GM19043 (cell line): ENCODE measurements at regions not wholly inside any gene's neighbourhood (a gene's known extent, or its start where the extent isn't known, plus 50 kb on each side); places are given as distances from the start of the nearest gene placed in this dataset.
"Not testable (repeated sequence)": the region's sequence is repeated elsewhere in the genome, so short reads cannot be mapped to it uniquely, and the experiment has no call there.

Experiments
- ATAC-seq: cut with Tn5 transposase; IDR thresholded peaks from one replicate; pipeline ENCODE4 v1.9.1; 2021; ENCODE audit warnings: low read depth; ENCODE audit not compliant: unreplicated experiment

DNA sequence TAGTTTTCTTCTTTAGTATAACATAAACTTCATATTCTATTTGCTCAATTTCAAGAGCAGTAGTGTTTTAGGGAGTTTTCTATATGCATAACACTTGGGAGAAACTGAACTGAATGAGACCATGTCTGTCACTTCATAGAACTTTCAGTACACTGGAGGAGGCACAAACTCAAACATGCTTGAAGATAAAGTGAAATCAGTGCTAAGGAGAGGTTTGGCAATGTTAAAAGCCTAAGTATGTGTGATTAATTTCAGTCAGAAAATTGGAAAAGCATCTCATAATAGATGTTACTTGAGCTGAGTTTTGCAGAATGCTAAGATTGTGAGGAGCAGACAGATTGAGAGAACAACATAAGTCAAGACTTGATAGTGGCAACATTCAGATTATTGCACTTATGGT is 411.2 kb upstream of the HS3ST1 start:
- no peak for ATAC-seq

DNA sequence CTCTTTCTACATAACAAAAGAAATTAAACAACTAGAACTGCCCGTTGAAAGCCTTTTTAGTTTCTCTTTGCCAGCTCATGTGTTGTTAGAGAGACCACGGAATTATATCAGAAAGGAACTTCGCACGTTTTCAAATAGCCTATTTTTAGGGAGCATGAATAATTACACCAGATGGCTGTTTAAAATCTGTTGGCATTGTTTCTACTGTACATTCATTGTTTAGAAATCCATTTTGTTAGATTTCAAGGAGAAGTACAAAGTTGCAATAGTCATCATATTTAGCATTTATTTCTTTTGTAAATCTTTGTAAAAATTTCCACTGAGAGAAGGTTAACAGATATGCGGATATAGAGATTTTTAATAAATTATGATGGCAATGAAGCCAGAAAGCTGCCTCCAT is 403.0 kb upstream of the HS3ST1 start:
- ATAC-seq, result no peak

DNA sequence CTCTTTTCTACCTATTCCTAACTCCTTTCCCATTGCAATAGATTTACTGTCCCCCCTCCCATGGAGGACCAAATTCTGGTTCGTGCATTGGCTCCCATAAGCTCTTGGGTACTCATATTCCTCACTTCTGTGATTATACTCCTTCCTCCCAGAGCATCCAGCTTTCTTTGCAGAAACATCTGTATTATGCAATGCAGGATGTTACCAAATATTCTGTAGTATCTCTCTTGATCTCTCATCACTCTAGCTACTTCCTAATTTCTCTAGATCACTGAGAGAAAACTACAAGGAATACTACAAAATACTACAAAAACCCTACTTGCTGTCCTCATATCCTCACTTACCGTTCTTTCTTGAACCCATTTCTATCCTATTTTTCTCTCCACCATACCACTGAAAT is 395.9 kb upstream of the HS3ST1 start:
- no peak for ATAC-seq

DNA sequence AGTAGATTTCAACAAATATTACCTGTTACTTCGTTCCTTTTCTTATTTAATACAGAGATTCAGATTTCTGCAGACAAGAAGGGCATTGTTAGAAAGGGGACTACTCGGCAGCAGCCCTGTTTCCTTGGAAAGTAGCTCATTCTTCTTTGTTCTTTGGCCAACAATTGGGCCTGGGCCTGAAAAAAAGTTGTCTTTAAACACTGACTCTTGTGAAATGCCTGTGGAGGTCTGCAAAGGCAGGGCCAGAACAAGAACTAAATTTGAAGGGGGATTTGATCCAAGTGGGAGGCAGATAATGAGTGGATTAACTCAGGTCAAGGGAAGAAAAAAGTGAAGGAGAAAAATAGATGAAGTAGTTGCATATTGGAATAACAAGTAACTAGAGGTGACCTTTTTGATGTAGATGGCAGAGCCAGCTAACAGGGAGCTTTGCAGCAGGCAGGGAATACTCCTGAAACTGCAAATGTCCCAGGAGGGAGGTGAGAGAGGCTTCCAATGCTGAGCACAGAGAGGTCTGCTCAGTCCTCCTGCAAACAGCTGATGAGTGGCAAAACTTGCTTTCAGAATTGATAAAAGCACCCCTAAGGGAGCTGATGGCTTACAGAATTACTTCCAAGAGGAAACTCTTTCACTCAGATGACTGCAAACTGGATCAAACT is 393.2 kb upstream of the HS3ST1 start:
- no peak for ATAC-seq

DNA sequence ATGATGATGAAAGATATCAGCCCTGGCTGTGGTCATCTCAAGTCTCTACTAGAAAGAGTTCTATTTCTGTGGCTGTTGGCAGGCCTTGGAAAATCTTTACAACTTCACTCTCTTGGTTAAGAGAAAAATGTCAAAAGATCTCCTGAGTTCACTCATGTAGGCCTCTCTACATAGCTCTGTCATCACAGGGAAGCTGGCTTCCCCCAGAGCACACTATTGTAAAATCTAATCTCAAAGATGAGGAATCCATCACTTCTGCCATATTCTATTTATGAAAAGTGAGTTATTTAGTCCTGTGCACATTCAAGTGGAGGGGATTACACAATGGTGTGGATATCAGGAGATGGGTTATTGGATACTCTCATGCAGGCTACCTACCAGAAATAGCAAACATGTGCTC is 388.4 kb upstream of the HS3ST1 start:
- no peak for ATAC-seq

DNA sequence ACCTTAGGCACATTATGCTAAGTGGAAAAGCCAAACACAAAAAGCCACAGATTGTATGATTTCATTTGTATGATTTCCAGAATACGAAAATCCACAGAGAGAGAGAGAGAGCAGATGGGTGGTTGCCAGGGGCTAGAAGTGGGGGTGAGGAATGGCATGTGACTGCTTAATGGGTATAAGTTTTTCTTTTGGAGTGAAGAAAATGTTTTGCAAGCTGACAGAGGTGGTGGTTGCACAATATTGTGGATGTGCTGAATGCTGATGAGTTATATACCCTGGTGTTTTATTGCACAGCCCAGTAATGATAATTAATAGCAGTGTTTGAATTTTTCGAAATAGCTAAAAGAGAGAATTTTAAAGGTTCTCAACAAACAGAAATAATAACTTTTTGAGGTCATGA is 386.1 kb upstream of the HS3ST1 start:
- ATAC-seq, result no peak

DNA sequence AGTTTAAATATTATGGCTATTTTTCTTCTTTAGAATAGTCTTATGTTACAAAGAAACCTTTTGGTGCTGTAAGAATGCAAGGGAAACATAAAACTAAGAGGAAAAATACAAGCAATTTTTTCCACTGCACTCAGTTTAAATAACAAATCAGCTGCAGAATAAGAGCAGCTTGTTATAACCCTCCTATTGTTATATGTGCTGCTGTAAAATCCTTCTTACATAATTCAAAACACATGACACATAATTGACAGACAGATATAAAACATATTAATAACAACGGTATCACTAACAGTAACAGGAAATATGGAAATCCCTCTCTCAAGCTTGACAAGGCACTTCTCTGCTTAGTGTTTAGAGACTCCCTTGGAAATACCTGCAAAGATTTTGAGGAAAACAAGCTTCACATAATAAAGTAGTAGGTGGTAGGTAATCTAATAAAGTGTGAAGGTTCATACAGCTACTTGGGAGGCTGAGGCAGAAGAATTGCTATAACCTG is 385.3 kb upstream of the HS3ST1 start:
- no peak for ATAC-seq

DNA sequence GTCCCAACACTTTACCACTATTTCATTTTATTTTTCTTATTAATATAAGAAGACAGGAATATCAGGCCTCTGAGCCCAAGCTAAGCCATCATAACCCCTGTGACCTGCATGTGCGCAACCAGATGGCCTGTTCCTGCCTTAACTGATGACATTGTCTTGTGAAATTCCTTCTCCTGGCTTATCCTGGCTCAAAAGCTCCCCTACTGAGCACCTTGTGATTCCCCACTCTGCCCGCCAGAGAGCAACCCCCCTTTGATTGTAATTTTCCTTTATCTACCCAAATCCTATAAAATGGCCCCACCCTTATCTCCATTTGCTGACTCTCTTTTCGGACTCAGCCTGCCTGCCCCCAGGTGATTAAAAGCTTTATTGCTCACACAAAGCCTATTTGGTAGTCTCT is 382.8 kb upstream of the HS3ST1 start:
- ATAC-seq, result not testable (repeated sequence)

DNA sequence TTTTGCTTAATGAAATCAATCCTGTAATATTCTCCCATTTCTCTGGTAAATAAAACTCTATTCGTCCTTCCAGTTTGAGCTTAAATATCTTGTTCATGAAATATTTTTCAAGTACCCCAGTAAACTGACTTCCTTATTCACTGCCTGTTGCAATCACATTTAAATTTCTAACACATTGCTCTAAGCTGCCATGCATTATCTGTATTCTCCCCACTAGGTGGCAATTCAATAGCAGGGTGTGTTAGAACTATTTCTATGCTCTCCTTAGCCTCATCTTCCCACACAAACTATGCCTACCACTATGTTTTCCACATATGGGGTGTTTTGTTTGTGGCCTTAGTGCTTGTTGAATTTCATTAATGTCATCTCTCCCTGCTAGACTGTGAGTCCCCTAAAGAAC is 377.1 kb upstream of the HS3ST1 start:
- ATAC-seq, result no peak

DNA sequence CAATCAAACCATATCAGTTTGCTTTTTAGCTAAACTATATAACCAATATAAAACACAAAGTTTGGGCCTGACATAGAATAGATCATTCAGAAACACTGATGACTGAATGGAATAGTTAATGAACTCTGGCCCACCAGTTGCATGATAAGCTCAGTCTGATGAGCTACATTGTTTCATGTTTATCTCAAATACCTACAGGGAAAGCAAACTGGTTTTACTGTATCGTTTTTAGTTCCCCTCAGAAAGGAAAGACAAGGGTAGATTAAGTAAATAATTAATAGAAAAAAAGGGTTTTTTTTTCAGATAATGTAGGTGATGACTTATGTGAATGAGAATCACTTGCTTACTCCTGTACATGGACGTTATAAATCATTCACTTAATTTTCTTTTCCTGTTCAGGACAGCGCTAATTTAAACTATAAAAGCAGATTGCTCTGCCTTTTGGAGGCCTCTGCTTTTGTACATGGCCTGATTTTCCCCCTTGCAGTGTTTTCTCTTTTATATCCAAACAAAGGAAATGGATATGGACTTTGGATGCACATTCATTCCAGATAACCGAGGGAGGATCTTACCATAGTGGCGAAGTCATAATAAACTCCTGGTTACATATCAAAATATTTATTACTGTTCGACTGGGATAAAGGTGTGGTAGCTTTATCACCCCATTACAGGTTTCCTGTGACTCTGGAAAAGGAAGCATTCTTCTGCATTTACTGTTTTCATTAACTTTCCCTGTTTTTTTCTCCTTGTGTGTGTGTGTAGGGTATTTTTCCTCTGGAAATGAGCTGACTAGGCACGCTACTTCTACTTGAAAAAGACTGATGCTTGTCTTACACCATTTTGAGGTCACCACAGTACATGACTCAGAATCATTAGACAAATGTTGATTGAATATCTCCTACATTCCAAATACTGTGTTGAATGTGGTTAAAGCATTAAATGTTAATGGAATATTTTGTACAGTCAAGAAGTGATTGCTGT is 373.1 kb upstream of the HS3ST1 start:
- no peak for ATAC-seq

DNA sequence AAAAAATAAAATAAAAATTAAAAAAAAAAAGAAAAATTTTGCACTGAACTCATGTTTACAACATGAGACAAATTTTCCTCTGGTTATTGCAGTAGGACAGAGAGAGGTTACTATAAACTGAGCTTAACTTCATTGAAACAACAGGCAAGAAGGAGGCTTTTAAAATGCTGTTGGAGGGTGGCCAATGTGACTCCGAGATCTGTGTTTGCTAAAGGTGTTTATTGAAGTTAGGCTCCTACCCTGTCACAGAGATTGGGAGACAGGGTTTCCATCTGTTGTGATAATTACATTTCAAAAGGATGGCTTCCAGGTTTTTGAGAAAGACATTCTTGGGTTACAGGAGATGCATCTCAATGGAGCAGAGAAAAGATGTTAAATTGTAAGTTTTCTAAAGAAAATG is 370.5 kb upstream of the HS3ST1 start:
- no peak for ATAC-seq

DNA sequence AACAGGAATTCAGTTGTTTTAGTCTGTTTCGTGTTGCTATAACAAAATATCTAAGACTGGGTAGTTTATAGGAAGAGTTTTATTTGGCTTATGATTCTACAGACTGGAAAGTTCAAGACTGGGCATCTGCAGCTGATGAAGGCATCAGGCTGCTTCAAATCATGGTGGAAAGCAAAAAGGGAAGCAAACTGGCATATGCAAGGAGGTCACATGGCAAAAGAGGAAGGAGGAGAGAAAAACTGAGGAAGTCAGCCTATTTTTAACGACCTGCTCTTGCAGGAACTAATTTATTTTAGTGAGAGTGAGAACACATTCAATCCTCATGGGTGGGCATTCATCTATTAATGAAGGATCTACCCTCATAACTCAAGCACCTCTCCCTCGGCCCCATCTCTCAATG is 363.1 kb upstream of the HS3ST1 start:
- ATAC-seq, result no peak

DNA sequence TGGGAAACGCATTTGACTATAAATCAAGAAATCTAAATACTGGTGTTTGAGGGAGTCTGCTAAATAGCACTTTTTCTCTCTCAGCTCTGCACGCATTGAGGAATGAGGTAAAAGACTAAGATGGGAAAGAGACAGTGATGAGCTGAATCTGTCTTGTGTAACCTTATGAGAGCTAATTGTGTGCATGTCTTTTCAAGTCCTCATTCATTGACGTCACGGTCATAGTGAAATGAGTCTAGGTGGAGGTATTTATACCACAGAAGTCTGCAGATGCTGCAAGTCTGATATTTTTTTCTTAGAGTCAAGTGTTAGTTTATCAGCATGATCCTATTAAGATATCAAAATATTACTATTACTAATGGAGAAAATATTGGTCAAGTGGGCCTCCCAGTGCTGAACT is 361.5 kb upstream of the HS3ST1 start:
- ATAC-seq, result no peak

DNA sequence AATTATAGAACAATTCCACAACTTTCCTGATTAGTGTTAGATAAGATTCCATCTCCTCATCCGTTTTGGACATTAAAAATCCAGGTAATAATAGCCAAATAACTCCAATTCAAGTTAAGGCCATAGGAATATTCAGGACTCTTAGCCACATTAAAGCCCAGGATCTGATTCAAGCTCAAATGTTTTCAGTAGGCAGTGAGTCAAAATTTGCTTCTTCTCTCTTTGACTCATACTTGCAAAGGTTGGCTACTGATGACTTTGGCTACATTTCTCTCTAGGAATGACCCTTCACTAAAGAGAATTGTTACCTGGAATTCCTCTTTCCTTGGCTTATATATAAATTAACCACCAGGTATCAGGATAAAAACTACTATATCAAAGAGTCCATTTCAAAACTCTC is 354.9 kb upstream of the HS3ST1 start:
- no peak for ATAC-seq

DNA sequence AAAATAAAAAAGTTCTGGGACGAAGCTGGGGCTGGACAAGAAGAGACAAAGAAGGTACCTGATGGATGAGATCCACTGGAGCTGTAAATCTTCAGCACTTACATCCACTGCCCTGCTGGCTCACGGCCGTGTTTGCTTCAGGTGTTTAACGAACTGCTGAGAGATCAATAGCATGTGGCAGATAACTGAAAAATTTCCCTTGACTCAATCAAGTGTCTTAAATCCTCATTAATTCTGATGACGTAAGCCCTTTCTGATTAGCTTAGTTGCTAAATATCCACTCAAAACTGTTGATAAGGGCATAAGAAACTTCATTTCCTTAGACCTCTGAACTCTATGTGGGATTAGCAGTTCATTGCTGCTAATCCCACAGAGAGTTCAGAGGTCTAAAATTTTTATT is 354.2 kb upstream of the HS3ST1 start:
- no peak for ATAC-seq

DNA sequence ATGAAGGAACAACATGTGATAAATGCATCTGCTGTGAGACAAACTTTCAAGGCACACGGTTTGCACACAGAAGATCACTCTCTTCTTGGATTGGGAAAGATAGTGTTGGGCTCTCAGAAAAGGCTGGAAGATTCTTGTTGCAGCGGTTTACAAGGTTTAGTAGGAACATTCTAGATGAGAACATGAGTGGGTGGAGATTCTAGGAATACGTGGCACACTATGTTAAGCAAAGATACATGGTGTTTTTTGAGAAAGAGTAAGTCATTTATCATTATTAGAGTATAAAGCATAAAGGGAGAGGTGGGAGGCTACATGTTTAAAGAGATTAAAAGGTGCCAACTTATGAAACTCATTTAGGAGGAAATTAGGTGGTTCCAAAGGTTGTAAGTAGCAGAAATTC is 348.8 kb upstream of the HS3ST1 start:
- ATAC-seq, result no peak

DNA sequence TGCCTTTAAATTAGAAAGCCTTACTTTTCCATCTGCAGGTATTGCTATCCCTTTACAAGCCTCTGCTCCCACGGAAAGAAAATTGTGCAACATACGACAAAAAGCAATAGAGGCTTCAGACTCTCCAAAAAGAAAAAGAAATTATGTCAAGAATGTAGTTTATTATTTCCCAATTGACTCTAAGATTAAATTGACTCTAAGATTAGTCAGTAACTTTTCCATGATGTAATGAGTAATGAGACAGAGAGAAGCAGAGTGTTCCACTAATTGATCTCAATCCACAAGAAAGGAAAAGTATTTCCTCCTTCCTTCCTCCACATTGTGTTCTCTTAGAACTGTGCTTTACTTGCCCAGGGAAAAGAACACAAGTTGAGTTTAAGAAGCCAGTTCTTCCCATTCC is 345.7 kb upstream of the HS3ST1 start:
- ATAC-seq, result no peak

DNA sequence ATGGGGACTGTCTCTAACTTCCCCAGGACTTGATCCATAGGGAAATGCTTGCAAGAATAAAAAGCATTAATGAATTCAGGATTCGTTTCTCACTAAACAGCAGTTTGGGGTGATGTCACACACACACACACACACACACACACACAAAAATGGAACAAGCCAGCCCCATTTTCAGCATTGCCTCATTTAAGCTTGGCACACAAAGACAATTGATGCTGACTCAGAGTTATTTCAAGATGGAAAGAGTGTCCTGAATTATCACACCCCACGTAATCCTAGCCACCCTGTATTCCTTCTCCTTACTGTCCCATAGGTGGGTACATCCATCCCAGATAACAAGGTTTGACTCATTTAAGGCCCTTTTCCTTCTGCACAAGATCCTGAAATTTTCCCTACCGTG is 345.1 kb upstream of the HS3ST1 start:
- no peak for ATAC-seq

DNA sequence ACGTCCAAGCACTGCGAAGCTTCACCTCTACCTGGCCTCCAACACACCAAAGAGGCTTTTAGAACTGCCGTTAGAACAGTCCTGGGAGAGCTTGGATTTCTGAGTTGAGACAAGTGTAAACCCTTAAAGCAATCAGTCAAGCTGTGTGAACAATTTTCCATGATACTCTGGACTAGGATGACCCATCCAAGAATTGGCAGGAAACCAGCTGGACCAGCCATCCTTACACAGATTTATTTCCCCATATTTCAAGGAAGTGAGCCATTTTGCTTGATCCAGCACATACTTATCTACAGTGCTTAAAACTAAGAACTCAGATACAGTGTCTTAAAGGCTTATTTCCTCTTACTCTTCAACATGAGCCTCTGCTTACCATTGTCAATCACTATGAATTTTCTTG is 340.7 kb upstream of the HS3ST1 start:
- ATAC-seq, result no peak

DNA sequence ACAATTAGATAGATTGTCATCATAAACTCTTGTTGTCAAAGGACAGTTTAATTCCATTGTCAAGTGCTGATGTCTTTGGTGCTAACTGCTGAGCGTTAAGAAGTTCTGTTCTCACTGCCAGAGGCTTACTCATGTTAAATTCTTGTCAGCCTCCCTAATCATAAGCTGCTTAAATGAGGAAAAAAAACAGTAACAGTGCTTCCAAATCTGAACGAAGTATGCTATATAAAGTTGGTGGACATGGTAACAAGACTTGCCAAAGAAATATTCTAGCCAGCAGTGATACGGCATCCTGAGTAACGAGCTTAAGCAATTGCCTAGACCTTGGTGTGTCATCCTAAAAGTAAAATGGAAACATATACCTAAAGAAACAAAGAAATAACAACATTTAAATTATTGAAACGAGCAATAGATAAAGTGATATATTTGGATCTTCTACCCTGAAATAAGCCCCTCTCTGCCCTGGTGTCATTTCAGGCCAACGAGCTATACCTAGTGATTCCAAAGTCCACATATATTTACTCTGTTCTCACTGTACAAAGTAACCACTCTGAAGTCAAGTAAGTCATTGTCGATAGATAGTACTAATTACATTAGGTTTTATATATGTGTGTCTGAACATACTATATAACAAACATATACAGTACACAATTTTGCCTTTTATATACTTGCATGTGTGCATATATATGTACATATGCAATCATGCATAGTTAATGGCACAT is 339.7 kb upstream of the HS3ST1 start:
- no peak for ATAC-seq

DNA sequence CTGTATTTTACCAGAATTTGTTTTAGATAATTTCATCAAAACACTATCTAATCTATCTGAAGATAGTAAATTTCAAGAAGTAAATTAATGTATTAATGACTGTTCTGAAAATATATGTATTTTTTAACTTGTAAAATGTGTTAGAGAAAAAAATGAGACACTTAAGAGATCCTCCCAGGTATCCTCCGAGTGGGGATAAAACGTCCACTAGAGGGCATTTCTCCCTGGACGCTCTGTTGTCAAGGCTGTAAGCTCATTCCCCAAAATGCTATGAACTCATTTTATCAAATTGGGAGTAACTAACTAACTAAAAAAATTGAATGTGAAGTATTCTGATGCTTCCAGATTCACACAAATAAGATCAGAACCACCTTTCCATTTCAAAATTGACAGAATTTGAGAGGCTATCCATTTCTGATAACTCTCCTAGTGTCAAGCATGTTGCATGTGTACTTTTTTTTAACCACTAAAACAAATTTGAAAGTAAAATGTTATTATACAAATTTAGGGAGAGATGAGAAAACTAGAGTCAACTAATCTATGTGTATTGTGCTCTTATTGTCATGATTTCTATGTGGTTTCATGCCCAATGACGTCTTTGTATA is 337.3 kb upstream of the HS3ST1 start:
- ATAC-seq, result peak; percentile 82
